B cell (primary cell): ENCODE measurements at regions not wholly inside any gene's neighbourhood (a gene's known extent, or its start where the extent isn't known, plus 50 kb on each side); places are given as distances from the start of the nearest gene placed in this dataset.

Experiments used
- EZH2 ChIP-seq: IDR thresholded peaks from 2 replicates; pipeline ENCODE4 v1.6.1; 2012; ENCODE audit warnings: borderline replicate concordance, low read depth, mild to moderate bottlenecking, moderate library complexity, low read length; ENCODE audit not compliant: insufficient read depth, poor library complexity, severe bottlenecking
- TF ChIP-seq, protein P1 (sequence below): fragments of 200-600 bp; IDR thresholded peaks from one replicate; pipeline ENCODE4 v1.8.0; 2022; ENCODE audit warnings: antibody characterized with exemption, mild to moderate bottlenecking

DNA sequence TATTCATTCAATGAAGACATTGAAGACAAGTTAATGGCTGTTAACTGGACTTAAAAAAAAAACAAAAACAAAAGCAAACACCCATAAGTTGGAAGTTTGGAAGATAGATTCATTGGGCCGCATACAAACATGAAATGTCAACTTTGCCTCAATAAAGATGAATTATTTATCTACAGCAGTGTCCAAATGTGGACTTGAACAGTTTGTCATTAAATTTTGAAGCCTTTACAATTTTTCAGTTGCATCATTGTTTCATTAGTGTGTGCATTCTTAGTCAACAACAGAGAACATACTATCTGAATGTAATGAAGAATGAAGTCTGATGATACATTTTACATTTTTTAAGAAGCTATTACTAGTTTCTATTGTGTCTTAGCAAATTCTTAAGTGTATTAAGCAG, 152.1 kb downstream of the SLIT2 start:
- TF ChIP-seq, protein P1, sequence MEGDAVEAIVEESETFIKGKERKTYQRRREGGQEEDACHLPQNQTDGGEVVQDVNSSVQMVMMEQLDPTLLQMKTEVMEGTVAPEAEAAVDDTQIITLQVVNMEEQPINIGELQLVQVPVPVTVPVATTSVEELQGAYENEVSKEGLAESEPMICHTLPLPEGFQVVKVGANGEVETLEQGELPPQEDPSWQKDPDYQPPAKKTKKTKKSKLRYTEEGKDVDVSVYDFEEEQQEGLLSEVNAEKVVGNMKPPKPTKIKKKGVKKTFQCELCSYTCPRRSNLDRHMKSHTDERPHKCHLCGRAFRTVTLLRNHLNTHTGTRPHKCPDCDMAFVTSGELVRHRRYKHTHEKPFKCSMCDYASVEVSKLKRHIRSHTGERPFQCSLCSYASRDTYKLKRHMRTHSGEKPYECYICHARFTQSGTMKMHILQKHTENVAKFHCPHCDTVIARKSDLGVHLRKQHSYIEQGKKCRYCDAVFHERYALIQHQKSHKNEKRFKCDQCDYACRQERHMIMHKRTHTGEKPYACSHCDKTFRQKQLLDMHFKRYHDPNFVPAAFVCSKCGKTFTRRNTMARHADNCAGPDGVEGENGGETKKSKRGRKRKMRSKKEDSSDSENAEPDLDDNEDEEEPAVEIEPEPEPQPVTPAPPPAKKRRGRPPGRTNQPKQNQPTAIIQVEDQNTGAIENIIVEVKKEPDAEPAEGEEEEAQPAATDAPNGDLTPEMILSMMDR = no peak
- no peak for TF ChIP-seq EZH2
